ENCODE measurements at regions not wholly inside any gene's neighbourhood (a gene's known extent, or its start where the extent isn't known, plus 50 kb on each side); places are given as distances from the start of the nearest gene placed in this dataset.

DNA sequence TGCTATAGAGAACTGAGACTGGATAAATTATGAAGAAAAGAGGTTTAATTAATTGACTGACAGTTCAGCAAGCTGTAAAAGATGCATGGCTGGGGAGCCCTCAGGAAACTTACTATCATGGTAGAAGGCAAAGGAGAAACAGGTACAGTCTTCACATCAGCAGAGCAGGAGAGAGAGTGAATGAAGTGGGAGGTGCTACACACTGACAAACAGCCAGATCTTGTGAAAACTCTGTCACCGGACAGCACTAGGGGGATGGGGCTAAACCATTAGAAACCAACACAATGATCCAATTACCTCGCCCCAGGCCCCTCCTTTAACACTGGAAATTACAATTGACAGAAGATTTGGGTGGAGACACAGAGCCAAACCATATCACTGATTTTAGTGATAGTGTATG, 682.4 kb downstream of the SLC16A7 start:
- H3K79me2 ChIP-seq (ENCODE audit: control insufficient read depth, insufficient read depth, low read length), result no peaks in the 10 kb centered on the region
- H3K36me3 ChIP-seq (ENCODE audit: control insufficient read depth in 2 of 2, extremely low read depth in 1 of 2, insufficient read depth in 2 of 2, low read length in 2 of 2), result no peaks in the 10 kb centered on the region
- peak overlapping the region; percentile 23 for H2AFZ ChIP-seq (ENCODE audit: control insufficient read depth, low read length)
- dilution Hi-C loops (cut with MboI; ENCODE audit: extremely low pct_ligation_motif_present, low sequenced_read_pairs), result no loop called here
- H3K9me1 ChIP-seq (ENCODE audit: control insufficient read depth, extremely low read depth, insufficient read depth, low read length), result no peaks in the 10 kb centered on the region
- FAIRE-seq (no peak), DNase-seq (ENCODE audit: low read depth, low spot score) (no peak)
- H3K4me3 ChIP-seq (ENCODE audit: control insufficient read depth in 2 of 3, extremely low read depth in 1 of 3, insufficient read depth in 2 of 3, low read depth in 1 of 3, low read length in 3 of 3), result no peak overlapping the region
- no peak for TF ChIP-seq EZH2 (IDR thresholded peaks at IDR 0.05; ENCODE audit: low read length)
- TF ChIP-seq, protein P1, sequence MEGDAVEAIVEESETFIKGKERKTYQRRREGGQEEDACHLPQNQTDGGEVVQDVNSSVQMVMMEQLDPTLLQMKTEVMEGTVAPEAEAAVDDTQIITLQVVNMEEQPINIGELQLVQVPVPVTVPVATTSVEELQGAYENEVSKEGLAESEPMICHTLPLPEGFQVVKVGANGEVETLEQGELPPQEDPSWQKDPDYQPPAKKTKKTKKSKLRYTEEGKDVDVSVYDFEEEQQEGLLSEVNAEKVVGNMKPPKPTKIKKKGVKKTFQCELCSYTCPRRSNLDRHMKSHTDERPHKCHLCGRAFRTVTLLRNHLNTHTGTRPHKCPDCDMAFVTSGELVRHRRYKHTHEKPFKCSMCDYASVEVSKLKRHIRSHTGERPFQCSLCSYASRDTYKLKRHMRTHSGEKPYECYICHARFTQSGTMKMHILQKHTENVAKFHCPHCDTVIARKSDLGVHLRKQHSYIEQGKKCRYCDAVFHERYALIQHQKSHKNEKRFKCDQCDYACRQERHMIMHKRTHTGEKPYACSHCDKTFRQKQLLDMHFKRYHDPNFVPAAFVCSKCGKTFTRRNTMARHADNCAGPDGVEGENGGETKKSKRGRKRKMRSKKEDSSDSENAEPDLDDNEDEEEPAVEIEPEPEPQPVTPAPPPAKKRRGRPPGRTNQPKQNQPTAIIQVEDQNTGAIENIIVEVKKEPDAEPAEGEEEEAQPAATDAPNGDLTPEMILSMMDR (optimal IDR thresholded peaks at IDR 0.05 in 1 of 3, IDR thresholded peaks at IDR 0.05 in 1 of 3, conservative IDR thresholded peaks at IDR 0.05 in 1 of 3; ENCODE audit: extremely low read depth in 1 of 3, insufficient read depth in 2 of 3, low read length in 3 of 3), result no peak
- no peak overlapping the region for H3K9ac ChIP-seq (ENCODE audit: control insufficient read depth, extremely low read depth, insufficient read depth, low read length)
- H4K20me1 ChIP-seq (ENCODE audit: control insufficient read depth, extremely low read depth, insufficient read depth, low read length), result no peaks in the 10 kb centered on the region
- H3K27ac ChIP-seq (ENCODE audit: control insufficient read depth, insufficient read depth, low read length), result no peak overlapping the region
- no peak overlapping the region for H3K4me2 ChIP-seq (ENCODE audit: control insufficient read depth, extremely low read depth, insufficient read depth, low read depth, low read length)
- H3K9me3 ChIP-seq (ENCODE audit: control insufficient read depth, low read depth, low read length), result no peaks in the 10 kb centered on the region
- H3K4me1 ChIP-seq (ENCODE audit: control insufficient read depth, extremely low read depth, insufficient read depth, low read length), result peaks cover 2% of the 10 kb centered on the region
- H3K27me3 ChIP-seq (ENCODE audit: control insufficient read depth, extremely low read depth, insufficient read depth, low read length), result no peaks in the 10 kb centered on the region

DNA sequence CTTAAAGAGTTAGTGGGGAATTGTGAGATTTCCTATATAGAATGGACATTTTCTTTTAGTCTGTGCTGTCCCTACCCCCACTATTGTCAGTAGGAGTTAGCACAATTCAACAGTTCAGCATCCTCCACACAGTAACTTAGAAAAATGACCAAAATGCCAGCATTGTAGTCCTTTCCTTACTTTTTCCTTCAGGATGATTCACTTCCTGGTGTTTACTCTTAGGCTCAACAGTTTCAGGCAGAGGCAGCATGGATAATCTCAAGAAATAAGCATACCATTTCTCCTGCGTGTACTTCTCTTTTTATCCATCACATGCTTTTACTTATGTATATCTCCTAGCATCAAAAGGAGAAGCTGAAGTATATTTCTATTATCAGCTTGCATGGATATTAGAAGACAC, 683.4 kb downstream of the SLC16A7 start:
- Histone ChIP-seq H4K20me1 (ENCODE audit: control insufficient read depth, extremely low read depth, insufficient read depth, low read length) (no peaks in the 10 kb centered on the region), H3K4me1 (ENCODE audit: control insufficient read depth, extremely low read depth, insufficient read depth, low read length) (peaks cover 2% of the 10 kb centered on the region), H3K36me3 (ENCODE audit: control insufficient read depth in 2 of 2, extremely low read depth in 1 of 2, insufficient read depth in 2 of 2, low read length in 2 of 2) (no peaks in the 10 kb centered on the region), H3K9me1 (ENCODE audit: control insufficient read depth, extremely low read depth, insufficient read depth, low read length) (no peaks in the 10 kb centered on the region), H2AFZ (ENCODE audit: control insufficient read depth, low read length) (peak overlapping the region; percentile 25), H3K9me3 (ENCODE audit: control insufficient read depth, low read depth, low read length) (no peaks in the 10 kb centered on the region), H3K27me3 (ENCODE audit: control insufficient read depth, extremely low read depth, insufficient read depth, low read length) (no peaks in the 10 kb centered on the region), H3K9ac (ENCODE audit: control insufficient read depth, extremely low read depth, insufficient read depth, low read length) (no peak overlapping the region), H3K79me2 (ENCODE audit: control insufficient read depth, insufficient read depth, low read length) (no peaks in the 10 kb centered on the region), H3K4me2 (ENCODE audit: control insufficient read depth, extremely low read depth, insufficient read depth, low read depth, low read length) (no peak overlapping the region), H3K4me3 (ENCODE audit: control insufficient read depth in 2 of 3, extremely low read depth in 1 of 3, insufficient read depth in 2 of 3, low read depth in 1 of 3, low read length in 3 of 3) (no peak overlapping the region), H3K27ac (ENCODE audit: control insufficient read depth, insufficient read depth, low read length) (no peak overlapping the region)
- FAIRE-seq, result no peak
- no peak for DNase-seq (ENCODE audit: low read depth, low spot score)
- dilution Hi-C loops (cut with MboI; ENCODE audit: extremely low pct_ligation_motif_present, low sequenced_read_pairs), result no loop called here
- TF ChIP-seq, protein P1 (optimal IDR thresholded peaks at IDR 0.05 in 1 of 3, IDR thresholded peaks at IDR 0.05 in 1 of 3, conservative IDR thresholded peaks at IDR 0.05 in 1 of 3; ENCODE audit: extremely low read depth in 1 of 3, insufficient read depth in 2 of 3, low read length in 3 of 3), result no peak
- TF ChIP-seq EZH2 (IDR thresholded peaks at IDR 0.05; ENCODE audit: low read length), result no peak
